H1 (cell line): ENCODE measurements at regions not wholly inside any gene's neighbourhood (a gene's known extent, or its start where the extent isn't known, plus 50 kb on each side); places are given as distances from the start of the nearest gene placed in this dataset.

Experiments used
- CTCF ChIA-PET: fragments of 300-600 bp; sonication (Branson Sonifier 250); formaldehyde crosslinking; loops from one replicate; lab custom pipeline; 2021; ENCODE audit not compliant: partially characterized antibody; lab: Charles Lee
- POLR2A ChIA-PET: fragments of 300-600 bp; sonication (Branson Sonifier 250); formaldehyde crosslinking; loops from one replicate; lab custom pipeline; 2021; ENCODE audit warnings: inconsistent platforms; ENCODE audit not compliant: partially characterized antibody; lab: Charles Lee
- DNase-seq, 2 experiments: peaks; one replicate each; pipeline versions ENCODE4 v3.0.0 to v3.0.0-alpha.2; 2010 to 2022; ENCODE audit warnings: low spot score in 2 of 2, low read depth in 1 of 2, mixed read lengths in 1 of 2
- FAIRE-seq: peaks from 2 replicates; lab custom pipeline; 2011; peaks lifted over from hg19 to GRCh38; lab: Jason Lieb, UNC
- H2AFZ ChIP-seq: 2 replicates; pipeline ENCODE4 v1.8.1; 2012; ENCODE audit warnings: low read length, inconsistent platforms
- H2AK5ac ChIP-seq: 2 replicates; pipeline ENCODE4 v1.6.1; 2013; ENCODE audit warnings: low read depth, low read length
- H2BK120ac ChIP-seq: replicated peaks from 2 replicates; pipeline ENCODE3; 2013; ENCODE audit warnings: low read depth, low read length, inconsistent platforms
- H2BK12ac ChIP-seq: 2 replicates; pipeline ENCODE4 v1.6.1; 2013; ENCODE audit warnings: low read depth, low read length
- H2BK15ac ChIP-seq: 2 replicates; pipeline ENCODE4 v1.6.1; 2013; ENCODE audit warnings: low read length
- H2BK20ac ChIP-seq: 2 replicates; pipeline ENCODE4 v1.6.1; 2013; ENCODE audit warnings: low read length
- H2BK5ac ChIP-seq: 2 replicates; pipeline ENCODE4 v1.6.1; 2013; ENCODE audit warnings: low read depth, low read length
- H3K14ac ChIP-seq: 2 replicates; pipeline ENCODE4 v1.6.1; 2013; ENCODE audit warnings: inconsistent platforms; ENCODE audit not compliant: insufficient read length
- H3K18ac ChIP-seq: 2 replicates; pipeline ENCODE4 v1.6.1; 2013; ENCODE audit warnings: low read length; ENCODE audit errors: extremely low read depth
- H3K23ac ChIP-seq: 2 replicates; pipeline ENCODE4 v1.6.1; 2013; ENCODE audit warnings: inconsistent platforms; ENCODE audit not compliant: insufficient read length
- H3K23me2 ChIP-seq: 2 replicates; pipeline ENCODE4 v1.6.1; 2013; ENCODE audit warnings: low read depth, low read length
- H3K27ac ChIP-seq: 2 replicates; pipeline ENCODE4 v1.6.1; 2011; ENCODE audit warnings: low read depth, low read length, inconsistent platforms
- H3K27me3 ChIP-seq, 4 experiments: replicated peaks in 1 of 4; 1 replicate in 1 of 4; 2 replicates in 3 of 4; pipeline versions ENCODE4 v1.6.1 to v1.8.1; 2011 to 2013; ENCODE audit warnings: low read length in 3 of 4, mild to moderate bottlenecking in 3 of 4, inconsistent platforms in 2 of 4, mixed read lengths in 2 of 4, moderate library complexity in 1 of 4; ENCODE audit not compliant: control insufficient read depth in 3 of 4, insufficient read depth in 3 of 4; ENCODE audit errors: extremely low read depth in 1 of 4
- H3K36me3 ChIP-seq, 4 experiments: 2 replicates each; pipeline versions ENCODE4 v1.6.1 to v1.8.1; 2011 to 2013; ENCODE audit warnings: mild to moderate bottlenecking in 4 of 4, low read length in 3 of 4, moderate library complexity in 2 of 4, control low read depth in 1 of 4, inconsistent platforms in 1 of 4; ENCODE audit not compliant: insufficient read depth in 4 of 4, control insufficient read depth in 2 of 4
- H3K4ac ChIP-seq: replicated peaks from 2 replicates; pipeline ENCODE3; 2013; ENCODE audit warnings: low read length, low read depth, mixed read lengths, inconsistent platforms; ENCODE audit not compliant: insufficient read length
- H3K4me1 ChIP-seq, 4 experiments: replicated peaks in 1 of 4; 1 replicate in 1 of 4; 2 replicates in 3 of 4; pipeline versions ENCODE4 v1.6.1 to v1.8.1; 2011 to 2013; ENCODE audit warnings: low read length in 3 of 4, inconsistent platforms in 2 of 4, mixed read lengths in 1 of 4; ENCODE audit not compliant: insufficient read depth in 4 of 4, control insufficient read depth in 3 of 4
- H3K4me2 ChIP-seq, 2 experiments: 2 replicates each; pipeline versions ENCODE4 v1.6.1 to v1.8.1; 2011 to 2013; ENCODE audit warnings: low read depth in 2 of 2, low read length in 2 of 2, control low read depth in 1 of 2, inconsistent platforms in 1 of 2, mild to moderate bottlenecking in 1 of 2; ENCODE audit not compliant: insufficient read depth in 1 of 2
- H3K4me3 ChIP-seq, 4 experiments: fragments of 200-600, 300-600 bp in 1 of 4; sonication (generic), shearing (Covaris generic), sonication (Bioruptor Twin) in 1 of 4; 2 replicates each; pipeline versions ENCODE4 v1.5.1 to v1.8.1; 2011 to 2016; ENCODE audit warnings: low read length in 4 of 4, low read depth in 3 of 4, control low read depth in 2 of 4, inconsistent platforms in 2 of 4, mild to moderate bottlenecking in 2 of 4, mixed read lengths in 1 of 4, moderate library complexity in 1 of 4; ENCODE audit not compliant: insufficient read depth in 2 of 4; ENCODE audit errors: extremely low read depth in 1 of 4
- H3K56ac ChIP-seq: replicated peaks from 2 replicates; pipeline ENCODE3; 2013; ENCODE audit warnings: low read depth, mild to moderate bottlenecking, mixed read lengths, low read length, inconsistent platforms; ENCODE audit not compliant: insufficient read length
- H3K79me1 ChIP-seq: 2 replicates; pipeline ENCODE4 v1.6.1; 2013; ENCODE audit warnings: low read depth, low read length, control low read depth
- H3K79me2 ChIP-seq, 2 experiments: 2 replicates each; pipeline versions ENCODE4 v1.6.1 to v1.8.1; 2012 to 2013; ENCODE audit warnings: low read length in 2 of 2, mild to moderate bottlenecking in 2 of 2, inconsistent platforms in 1 of 2; ENCODE audit not compliant: insufficient read depth in 2 of 2, control insufficient read depth in 1 of 2
- H3K9ac ChIP-seq, 4 experiments: replicated peaks in 1 of 4; 1 replicate in 1 of 4; 2 replicates in 3 of 4; pipeline versions ENCODE4 v1.6.1 to v1.8.1; 2011 to 2013; ENCODE audit warnings: low read depth in 3 of 4, low read length in 3 of 4, control low read depth in 2 of 4, mild to moderate bottlenecking in 2 of 4, moderate library complexity in 2 of 4, inconsistent platforms in 1 of 4; ENCODE audit errors: extremely low read depth in 1 of 4
- H3K9me3 ChIP-seq, 2 experiments: 2 replicates each; pipeline versions ENCODE4 v1.6.1 to v1.8.1; 2012 to 2013; ENCODE audit warnings: mild to moderate bottlenecking in 2 of 2, moderate library complexity in 2 of 2, control low read depth in 1 of 2, inconsistent platforms in 1 of 2, low read depth in 1 of 2, low read length in 1 of 2, mixed read lengths in 1 of 2; ENCODE audit not compliant: insufficient read depth in 2 of 2
- H4K20me1 ChIP-seq, 2 experiments: replicated peaks in 1 of 2; 2 replicates each; pipeline versions ENCODE3 to v1.8.1; 2011 to 2013; ENCODE audit warnings: inconsistent platforms in 2 of 2, low read length in 2 of 2, mild to moderate bottlenecking in 1 of 2; ENCODE audit not compliant: insufficient read depth in 2 of 2, control insufficient read depth in 1 of 2
- H4K5ac ChIP-seq: 2 replicates; pipeline ENCODE4 v1.6.1; 2013; ENCODE audit warnings: low read length, low read depth, mixed read lengths, inconsistent platforms; ENCODE audit not compliant: insufficient read length
- H4K8ac ChIP-seq: 2 replicates; pipeline ENCODE4 v1.8.0; 2013; ENCODE audit warnings: mild to moderate bottlenecking, moderate library complexity, low read length, inconsistent platforms; ENCODE audit not compliant: insufficient read depth; ENCODE audit errors: extremely low read depth
- H4K91ac ChIP-seq: replicated peaks from 2 replicates; pipeline ENCODE3; 2013; ENCODE audit warnings: low read length, mixed read lengths, inconsistent platforms; ENCODE audit not compliant: insufficient read length
- EP300 ChIP-seq, 2 experiments: IDR thresholded peaks; 1 replicate in 1 of 2; 2 replicates in 1 of 2; pipeline ENCODE4 v1.6.1; 2011 to 2012; ENCODE audit warnings: low read depth in 2 of 2, low read length in 2 of 2, mild to moderate bottlenecking in 2 of 2, borderline replicate concordance in 1 of 2, inconsistent platforms in 1 of 2, moderate library complexity in 1 of 2
- JUND ChIP-seq: IDR thresholded peaks from 2 replicates; pipeline ENCODE4 v1.6.1; 2011; ENCODE audit warnings: mild to moderate bottlenecking, improper control_type of control experiment, low read length
- TAF1 ChIP-seq: IDR thresholded peaks from 2 replicates; pipeline ENCODE4 v1.6.1; 2011; ENCODE audit warnings: mild to moderate bottlenecking, low read depth, low read length
- TCF12 ChIP-seq: IDR thresholded peaks from 2 replicates; pipeline ENCODE4 v1.6.1; 2011; ENCODE audit warnings: low read depth, mild to moderate bottlenecking, low read length
- WGBS, 2 experiments: shearing (Covaris generic) in 1 of 2; methylation state at CpG; one replicate each; pipeline versions ENCODE4 v1.1.6 to v1.1.7; 2013 to 2015; ENCODE audit warnings: low lambda C conversion rate in 2 of 2, mixed read lengths in 2 of 2, inconsistent platforms in 1 of 2, low coverage in 1 of 2, missing lambda C conversion rate in 1 of 2; ENCODE audit not compliant: insufficient replicate concordance in 2 of 2, insufficient coverage in 1 of 2, insufficient read length in 1 of 2; ENCODE audit errors: extremely low coverage in 1 of 2, missing lambda C conversion rate in 1 of 2; 5-methylcytosine and 5-hydroxymethylcytosine counted together

DNA sequence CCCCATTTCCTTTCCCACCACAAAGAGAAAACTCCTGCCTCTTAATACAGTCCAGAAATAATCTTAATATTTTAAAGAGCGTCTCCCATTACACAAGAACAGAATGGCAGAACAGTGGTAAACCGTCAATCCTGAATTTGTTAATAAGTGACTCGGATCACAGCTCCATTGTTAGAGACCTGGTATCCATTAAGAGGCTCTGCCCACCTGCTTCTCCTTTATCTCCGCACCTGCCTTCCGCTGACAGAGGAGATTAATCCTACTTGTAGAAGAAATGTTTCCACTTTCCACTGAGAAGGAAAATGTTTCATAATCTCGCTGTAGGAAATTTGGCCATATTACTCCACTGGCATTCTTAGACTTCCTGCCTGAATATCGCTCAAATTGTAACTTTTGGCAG, 1493.2 kb downstream of the MAT2B start:
- no peak overlapping the region for H2BK12ac ChIP-seq
- FAIRE-seq (no peak), DNase-seq (no peak)
- no peak overlapping the region for H4K8ac ChIP-seq
- H3K36me3 ChIP-seq, result no peaks in the 10 kb centered on the region
- no peak overlapping the region for H3K56ac ChIP-seq
- no peak overlapping the region for H2AK5ac ChIP-seq
- ChIA-PET CTCF (no interaction called here), POLR2A (no interaction called here)
- no peaks in the 10 kb centered on the region for H3K79me2 ChIP-seq
- H2BK20ac ChIP-seq, result no peak overlapping the region
- H3K9ac ChIP-seq, result no peak overlapping the region
- no peaks in the 10 kb centered on the region for H3K27me3 ChIP-seq
- no peak overlapping the region for H3K14ac ChIP-seq
- TF ChIP-seq TAF1 (no peak), JUND (no peak), EP300 (IDR thresholded peaks at IDR 0.05; ENCODE audit: borderline replicate concordance in 1 of 2, low read depth in 2 of 2, low read length in 2 of 2) (no peak), TCF12 (0 out of 2 replicates have a peak, but pooled peaks have one; percentile 55)
- H3K18ac ChIP-seq, result no peak overlapping the region
- H4K91ac ChIP-seq, result no peak overlapping the region
- H3K4ac ChIP-seq, result no peak overlapping the region
- no peaks in the 10 kb centered on the region for H4K20me1 ChIP-seq
- H3K23me2 ChIP-seq, result no peaks in the 10 kb centered on the region
- no peaks in the 10 kb centered on the region for H3K9me3 ChIP-seq
- no peak overlapping the region for H2BK5ac ChIP-seq
- H3K4me2 ChIP-seq, result no peak overlapping the region
- WGBS, 2 experiments, result 85% methylated on average over 7 of the region's 7 CpGs; no CpG with 5 or more reads in 1 of the 2 experiments
- H3K23ac ChIP-seq, result no peak overlapping the region
- no peaks in the 10 kb centered on the region for H3K79me1 ChIP-seq
- H3K4me3 ChIP-seq, result no peak overlapping the region
- no peak overlapping the region for H2BK120ac ChIP-seq
- H3K4me1 ChIP-seq, result no peaks in the 10 kb centered on the region
- H2BK15ac ChIP-seq, result no peak overlapping the region
- H4K5ac ChIP-seq, result no peak overlapping the region
- 0 out of 2 replicates have a peak overlapping the region, but pooled peaks have one; percentile 15 for H2AFZ ChIP-seq
- H3K27ac ChIP-seq, result no peak overlapping the region
